GM19463 (cell line): ENCODE measurements at regions not wholly inside any gene's neighbourhood (a gene's known extent, or its start where the extent isn't known, plus 50 kb on each side); places are given as distances from the start of the nearest gene placed in this dataset.

Source experiments
- ATAC-seq: cut with Tn5 transposase; IDR thresholded peaks from one replicate; pipeline ENCODE4 v1.9.1; 2021; ENCODE audit warnings: mild to moderate bottlenecking, moderate library complexity; ENCODE audit not compliant: unreplicated experiment

DNA sequence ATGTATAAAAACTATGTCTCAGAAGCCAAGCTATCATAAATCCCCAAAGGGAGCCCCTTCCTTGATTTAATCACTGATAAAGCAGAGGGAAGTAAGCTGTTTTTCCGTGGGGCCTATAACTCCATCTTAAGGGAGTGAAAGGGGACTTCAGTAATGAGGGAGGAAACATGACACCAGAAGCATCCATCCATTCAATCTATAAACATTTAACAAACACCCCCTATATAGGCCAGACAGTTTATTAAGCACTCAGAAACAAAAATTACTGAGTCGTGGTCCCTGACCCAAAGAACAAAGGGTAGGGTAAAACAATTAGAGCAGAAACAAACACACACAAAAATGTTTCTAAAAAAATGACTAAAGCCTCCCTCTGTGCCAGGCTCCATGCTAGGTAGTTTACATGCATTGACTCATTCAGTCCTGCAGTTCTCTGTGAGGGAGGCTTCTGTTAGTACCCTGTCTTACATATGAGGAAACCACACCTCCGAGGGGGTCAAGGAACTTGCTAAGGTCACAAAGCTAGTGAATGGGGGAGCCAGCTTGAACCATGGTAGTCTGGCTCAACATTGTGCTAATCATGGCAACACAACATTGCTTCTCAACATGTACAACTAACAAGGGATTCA lies 472.1 kb downstream of the CDH2 start:
- no peak for ATAC-seq

DNA sequence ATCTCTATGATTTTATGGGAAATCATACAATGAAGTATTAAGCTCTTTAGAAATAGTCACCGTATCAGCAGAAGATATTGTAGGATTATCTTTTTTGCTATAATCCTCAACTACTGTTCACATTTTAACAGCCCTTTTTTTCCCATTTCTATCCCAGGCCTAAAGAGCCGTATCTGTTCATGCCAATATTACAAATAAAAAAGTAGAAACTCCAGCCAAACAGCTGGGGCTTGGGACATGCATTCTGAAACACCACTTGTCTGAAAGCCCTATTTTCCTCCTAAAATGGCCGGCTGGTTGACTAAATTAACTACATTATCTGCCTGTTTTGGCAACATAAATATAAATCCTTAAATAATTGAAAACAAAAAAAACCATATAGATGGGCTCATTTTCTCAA lies 477.8 kb downstream of the CDH2 start:
- no peak for ATAC-seq

DNA sequence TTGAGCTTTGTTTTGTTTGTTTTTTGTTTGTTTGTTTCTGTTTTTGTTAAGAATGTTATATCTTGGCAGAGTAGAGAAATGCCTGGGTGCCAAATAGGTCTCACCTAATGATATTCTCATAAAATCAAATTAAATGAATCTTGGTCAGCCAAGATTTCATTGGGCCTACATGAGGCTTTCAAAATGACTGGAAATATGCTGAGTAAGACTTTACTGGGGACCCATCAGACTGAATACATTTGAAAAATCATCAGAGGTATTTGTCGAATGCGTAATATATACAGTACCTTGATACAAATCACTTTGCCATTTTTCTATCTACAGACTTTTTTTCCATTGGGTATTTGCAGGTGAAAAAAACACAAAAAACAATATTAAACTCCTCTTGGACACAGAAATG lies 480.8 kb downstream of the CDH2 start:
- no peak for ATAC-seq

DNA sequence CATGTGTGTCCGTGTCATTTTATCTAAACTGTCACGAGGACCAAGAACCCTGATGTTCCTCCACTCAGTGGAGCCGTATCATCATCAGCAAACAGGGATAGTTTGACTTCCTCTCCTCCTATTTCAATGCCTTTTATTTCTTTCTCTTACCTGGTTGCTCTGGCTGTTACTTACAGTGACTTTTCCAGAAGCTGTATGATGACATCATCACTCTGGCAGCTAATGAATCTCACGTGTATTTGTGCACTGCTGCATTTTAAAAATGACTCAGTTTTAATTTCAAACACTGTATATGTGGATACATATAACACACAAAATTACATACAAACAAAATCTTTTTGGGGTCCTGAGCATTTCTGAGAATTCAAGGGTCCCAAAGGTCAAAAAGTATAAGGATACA lies 481.4 kb downstream of the CDH2 start:
- no peak for ATAC-seq

DNA sequence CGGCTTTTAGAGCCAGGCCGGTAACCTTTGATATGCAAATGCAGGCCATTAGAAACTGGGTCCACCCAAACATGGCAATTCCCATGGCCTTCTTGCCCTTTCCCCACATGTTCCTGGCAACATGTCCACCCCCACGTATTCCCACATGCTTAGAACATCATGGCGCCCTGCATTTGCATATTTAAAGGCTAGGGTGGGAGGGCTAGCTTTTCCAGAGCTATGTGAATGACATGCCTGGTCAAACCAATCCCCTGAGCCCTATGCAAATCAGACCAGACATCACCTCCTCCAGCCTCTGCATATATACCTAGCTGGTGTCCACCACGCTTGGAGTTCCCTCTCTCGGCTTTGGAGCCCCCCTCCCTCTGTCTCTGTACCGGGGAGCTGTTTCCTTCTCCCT lies 481.9 kb downstream of the CDH2 start:
- no peak for ATAC-seq

DNA sequence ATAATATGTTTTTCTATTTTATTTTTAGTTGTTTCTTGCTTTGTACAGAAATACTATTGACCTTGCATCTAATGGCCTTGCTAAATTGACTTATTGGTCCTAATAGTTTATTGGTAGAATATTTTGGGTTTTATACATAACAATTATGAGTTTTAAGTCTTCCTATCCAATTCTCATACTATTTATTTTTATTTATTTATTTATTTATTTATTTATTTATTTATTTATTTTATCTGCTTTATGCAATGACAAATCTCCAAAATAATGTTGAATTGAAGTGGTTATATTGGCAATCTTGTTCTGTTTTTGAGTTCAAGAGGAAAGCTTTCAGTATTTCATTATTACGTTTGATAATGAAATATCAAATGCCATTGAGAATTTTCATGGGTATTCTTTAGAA lies 488.3 kb downstream of the CDH2 start:
- ATAC-seq = no peak

DNA sequence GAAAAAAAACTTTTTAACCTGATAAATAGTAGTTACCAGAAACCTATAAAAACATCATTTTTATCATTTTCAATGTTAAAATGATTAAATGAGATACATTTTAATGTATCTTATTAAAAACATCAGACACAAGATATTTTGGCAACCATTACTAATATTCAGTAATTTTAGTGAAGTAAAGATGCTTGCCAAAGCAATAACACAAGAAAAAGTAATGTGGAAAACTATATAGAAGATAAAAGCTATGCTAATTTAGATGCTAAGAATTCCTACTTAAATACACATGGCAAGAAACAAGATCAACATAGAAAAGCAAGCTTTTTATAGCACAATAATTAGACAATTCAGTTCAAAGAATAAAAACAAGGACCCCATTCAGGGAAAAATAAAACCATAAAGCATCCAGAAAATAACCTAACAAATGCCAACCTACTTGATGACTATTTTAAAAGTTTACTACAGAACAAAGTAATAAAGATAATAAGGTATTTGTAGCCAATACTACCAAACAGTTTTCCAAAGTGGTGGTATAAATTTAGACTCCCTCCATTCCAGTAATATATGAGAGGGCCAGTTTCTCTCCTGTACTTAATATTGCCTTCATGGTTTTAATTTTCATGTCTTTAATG lies 489.5 kb downstream of the CDH2 start:
- no peak for ATAC-seq

DNA sequence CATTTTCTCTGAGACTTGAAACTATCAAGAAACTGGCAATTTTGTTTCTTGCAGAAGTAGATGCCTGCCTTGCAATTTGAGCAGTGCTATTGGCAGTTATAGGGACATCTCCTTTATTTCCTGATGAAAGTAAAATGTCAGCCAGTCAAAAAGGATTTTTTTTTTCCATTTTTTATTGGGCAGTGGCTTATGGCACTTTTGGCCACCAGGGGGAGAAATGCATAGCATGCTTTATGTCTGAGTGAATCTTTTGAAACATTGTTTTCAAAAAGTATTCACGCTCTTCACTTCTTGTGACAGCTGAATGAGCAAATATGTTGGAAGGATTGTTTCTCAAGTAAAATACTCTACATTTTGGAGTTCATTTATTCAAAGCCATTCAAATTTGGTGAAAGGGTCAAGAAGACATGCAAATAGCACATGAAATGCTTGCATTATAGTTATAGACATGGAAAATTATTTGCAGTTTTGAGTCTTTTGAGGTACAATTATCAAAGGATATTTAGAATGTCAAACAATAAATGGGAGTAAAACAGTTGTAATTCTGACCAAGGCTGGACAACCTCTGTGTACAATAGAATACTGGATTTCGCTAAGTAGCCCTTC lies 491.0 kb downstream of the CDH2 start:
- ATAC-seq = no peak

DNA sequence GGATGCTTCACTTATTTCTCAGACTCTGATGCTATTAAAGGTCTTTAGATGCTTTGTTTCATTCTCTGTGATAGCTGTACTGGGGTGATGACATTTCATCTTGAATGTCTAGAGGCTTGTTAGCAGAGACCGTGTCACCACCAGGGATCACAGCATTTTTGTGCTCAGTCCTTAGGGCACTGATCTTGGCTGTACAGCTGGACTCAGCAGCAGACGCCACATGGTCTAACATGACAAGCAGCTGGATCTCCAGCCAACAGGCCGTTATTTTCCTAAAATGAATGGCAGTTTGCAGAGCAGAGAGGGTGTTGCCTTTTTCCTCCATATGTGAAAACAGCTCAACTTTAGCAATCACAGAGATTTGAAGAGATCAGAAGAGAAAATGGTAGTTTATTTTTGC lies 491.8 kb downstream of the CDH2 start:
- ATAC-seq = no peak

DNA sequence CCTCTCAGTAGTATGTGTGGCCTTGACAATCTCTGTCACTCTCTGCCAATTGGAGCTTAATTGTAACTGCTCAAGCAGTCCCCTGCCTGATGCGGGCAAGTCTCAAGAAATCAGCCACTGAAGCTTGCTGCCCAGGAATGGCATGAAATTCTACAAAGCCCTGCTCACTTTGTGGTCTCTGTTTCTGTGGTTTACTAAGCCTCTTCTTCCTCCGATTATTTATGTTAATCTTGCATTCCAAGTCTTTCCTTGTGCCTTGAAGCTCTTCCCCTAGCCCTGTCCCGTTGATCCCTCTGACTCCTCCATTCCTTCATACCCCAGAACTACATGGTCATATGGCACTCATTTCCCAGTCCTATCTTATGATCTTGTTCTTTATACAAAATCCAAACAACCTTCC lies 489.3 kb upstream of the CHST9 start:
- ATAC-seq = no peak

DNA sequence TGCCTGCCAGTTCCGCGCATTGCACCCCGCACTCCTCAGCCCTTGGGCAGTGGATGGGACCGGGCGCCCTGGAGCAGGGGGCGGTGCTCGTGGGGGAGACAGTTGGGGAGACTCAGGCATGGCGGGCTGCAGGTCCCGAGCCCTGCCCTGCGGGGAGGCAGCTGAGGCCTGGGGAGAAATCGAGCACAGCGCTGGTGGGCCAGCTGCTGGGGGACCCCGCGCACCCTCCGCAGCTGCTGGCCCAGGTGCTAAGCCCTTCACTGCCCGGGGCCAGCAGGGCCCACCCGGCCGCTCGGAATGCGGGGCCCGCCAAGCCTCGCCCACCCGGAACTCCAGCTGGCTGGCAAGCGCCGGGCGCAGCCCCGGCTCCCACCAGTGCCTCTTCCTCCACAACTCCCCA lies 488.8 kb upstream of the CHST9 start:
- no peak for ATAC-seq

DNA sequence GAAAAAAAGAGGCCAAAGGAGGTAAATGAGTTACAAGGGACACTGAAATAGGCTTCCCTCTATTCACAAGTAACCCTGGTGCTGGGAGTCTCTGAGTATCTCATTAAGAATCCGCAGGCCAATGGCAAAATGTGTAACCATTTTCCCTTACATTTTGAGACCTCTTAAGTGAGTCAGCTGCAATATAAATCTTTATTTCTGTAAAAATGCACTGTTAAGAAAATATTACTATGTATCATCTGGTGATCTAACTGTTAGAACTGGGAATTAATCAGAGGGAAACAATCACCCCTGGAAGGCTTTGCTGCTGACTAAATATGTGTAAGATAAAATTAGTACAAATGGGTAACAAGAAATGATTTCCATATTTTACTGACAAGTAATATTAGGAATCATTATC lies 483.1 kb upstream of the CHST9 start:
- ATAC-seq = no peak

DNA sequence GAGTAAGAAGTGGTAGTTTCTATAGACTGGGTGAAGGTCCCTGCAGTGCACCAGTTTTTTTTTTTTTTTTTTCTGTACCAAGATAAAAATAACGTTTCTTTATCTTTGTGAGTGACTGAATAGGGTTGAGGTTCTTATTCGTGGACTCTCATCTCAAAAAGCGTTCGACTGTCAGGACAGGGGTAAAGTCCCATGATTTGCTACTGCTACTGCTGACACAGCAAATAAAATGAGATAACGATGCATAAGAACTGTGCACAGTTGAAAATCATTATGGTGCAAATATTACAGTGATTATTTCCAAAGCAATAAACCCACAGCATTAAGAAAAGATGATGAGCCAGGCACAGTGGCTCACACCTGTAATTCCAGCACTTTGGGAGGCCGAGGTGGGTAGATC lies 482.0 kb upstream of the CHST9 start:
- no peak for ATAC-seq

DNA sequence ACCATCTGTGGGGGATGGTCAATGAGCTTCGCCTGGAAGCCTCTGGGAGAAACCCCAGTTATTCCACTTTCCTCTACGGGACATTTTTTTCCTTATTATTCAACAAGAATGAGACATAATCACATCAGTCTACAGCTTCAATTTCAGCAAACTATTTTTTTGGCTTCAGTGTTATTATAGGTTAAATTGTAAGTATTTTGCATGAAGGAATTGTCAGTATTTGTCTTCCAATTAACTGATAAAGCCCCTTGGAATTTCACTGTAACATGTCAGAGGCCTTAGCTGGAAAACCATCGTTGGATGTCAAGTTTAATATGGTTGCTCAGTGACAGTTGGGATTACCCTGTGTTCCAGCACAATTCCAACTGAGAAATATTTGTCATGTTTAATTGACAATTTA lies 480.9 kb upstream of the CHST9 start:
- no peak for ATAC-seq

DNA sequence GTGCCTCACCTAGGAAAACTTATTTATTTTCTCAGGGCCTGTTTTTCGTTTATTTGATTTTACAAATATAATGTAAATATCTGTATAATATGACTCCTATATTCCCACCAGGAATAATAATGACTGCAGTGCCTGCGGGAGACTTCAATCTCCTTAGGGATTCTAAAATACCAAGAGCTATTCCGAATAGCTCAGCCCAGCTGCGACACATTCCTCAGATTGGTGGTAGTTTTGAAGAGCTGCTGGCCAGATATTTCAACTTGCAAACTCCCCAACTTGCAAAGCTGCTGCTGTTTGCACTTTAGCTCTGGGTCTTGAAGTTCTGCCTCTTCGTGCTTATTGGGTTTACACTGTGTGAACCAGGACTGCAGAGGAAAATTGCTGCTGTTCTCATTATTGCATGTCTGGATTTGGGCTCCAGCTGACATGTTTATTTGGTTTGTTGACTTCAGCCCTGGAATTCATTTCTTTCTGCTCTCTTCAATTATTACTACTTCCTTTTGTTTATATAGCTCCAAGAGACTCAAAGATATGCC lies 480.2 kb upstream of the CHST9 start:
- ATAC-seq = no peak

DNA sequence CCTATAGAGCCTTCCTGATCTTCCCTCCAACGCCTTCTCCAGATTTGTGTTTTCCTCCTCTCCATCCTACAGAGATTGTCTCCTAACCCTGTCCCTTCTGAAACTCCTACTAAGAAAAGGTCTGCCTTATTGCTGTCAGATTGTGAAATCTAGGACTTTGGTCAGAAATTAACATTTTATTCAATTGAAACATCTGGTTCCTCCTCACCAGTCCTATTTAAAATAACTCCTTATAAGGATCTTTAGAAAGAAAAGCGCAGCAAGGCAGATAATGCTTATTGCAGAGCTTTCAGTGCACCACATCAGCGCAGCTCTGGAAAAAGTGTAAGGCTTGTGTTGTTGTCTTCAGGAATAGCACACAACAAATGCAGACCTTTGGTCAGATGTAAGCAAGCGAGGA lies 477.8 kb upstream of the CHST9 start:
- no peak for ATAC-seq

DNA sequence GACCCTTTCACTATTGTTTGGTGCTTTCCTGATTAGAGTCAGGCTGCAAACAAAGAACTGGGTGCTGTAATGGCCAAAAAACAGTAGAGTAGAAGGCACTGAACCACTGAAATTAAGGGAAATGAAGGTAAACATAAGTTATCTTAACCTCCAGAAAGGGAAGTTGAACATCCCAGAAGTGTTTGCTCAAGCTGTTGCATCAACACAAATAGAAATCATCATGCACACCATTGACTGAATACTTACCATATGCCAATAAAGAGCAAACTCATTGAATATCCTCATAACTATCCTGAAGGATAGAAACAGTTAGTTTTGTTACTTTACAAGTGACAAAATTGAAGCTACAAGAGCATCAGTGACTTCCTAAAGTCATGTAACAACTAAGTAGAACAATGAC lies 477.4 kb upstream of the CHST9 start:
- no peak for ATAC-seq

DNA sequence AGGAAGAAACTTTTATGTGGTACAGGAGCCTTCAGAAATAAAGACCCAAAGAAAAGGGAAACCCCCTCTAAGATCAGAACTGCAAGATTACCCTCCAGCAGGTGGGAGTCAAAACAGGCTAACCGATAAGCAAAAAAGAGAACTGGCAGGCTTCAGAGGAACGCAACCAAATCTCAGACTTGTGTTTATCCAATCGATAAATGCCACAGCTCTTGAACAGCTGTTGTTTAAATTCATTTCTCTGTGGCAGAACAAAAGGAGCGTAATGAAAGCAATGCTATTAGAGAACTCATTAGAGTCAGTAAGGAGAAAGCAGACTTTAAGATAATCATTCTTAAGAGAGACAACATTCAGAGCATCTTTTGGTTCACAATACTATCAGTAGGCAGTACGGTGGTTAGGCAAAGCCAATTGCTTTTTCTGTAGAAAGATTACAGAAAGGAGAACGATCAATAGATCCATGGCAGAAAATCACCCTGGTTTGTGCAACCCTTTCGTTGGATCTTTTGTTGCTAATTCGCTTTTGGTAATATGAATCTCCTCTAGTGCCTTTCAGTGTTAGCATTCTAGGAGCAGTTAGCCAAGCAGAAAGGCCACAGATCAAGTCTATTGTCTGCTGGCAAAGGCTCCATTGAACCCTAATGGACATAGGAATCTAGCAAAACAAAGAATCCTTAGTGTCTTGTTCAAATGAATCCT lies 476.4 kb upstream of the CHST9 start:
- no peak for ATAC-seq

DNA sequence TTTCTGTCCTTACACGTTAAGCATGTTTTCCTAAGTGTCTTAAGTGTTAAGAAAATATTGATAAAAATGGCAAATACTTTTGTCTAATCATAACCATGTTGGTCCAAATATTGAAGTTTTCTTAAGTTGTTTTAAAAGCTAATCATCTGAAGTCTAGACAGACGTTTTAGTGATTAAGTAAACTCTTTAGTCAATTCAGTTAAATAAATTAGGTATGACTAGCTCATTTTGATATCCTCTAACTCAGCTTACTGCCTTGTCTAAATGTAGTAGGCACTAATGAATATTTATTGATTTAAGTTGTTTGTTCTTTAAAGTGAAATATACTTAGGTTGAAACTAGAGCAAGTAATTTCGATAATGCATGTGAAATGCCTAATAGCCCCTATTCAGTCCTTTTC lies 471.8 kb upstream of the CHST9 start:
- ATAC-seq = no peak

DNA sequence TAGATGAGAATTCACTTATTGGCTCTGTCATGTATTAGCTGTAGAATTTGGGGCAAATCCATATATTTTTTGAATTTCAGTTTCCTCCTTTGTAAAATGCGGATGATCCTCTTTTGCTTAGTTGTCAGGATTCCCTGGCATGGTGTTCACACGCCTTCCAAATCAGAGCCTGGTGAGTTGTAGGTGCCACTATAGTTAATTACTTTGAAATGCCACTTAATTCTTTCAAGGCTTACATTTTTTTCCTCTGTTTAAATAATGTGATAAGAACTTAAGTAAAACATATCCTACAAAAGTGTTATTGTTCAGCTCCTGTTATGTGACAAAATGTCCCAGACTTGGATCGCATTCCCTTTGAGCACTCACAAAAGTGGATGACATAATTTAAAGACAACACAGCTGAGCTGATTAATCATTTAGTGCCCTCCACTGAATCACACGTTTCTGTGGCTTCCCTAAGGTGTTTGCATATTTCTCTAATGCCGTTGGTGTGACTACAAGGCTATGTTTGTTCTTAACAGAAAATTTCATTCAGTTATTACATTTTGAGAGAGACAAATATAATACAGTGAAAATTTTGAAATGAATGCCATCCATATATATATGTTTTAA lies 471.2 kb upstream of the CHST9 start:
- no peak for ATAC-seq

DNA sequence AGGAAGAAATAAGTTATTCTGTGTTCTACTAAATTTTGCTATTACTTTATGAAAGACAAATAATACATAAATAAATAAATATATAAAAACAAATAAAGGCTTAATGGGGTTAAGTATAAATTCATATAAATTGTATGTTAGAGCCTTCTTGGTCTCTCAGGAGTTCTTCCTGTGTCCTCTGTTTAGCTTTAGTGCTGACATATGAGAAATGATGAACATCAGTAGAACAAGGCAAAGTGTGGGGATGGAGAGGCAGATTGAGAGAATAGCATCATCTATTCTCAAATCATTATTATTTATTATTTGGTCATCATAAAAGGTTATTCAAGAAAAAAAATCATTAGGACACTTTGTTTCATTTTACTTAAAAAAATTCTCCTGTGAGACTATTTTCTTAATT lies 468.1 kb upstream of the CHST9 start:
- ATAC-seq = no peak
